ENCODE measurements at regions not wholly inside any gene's neighbourhood (a gene's known extent, or its start where the extent isn't known, plus 50 kb on each side); places are given as distances from the start of the nearest gene placed in this dataset.

- no peak for TF ChIP-seq POLR2AphosphoS5 (IDR thresholded peaks at IDR 0.05; ENCODE audit: insufficient read depth, low read depth, low read length)
- TF ChIP-seq CTCF (IDR thresholded peaks at IDR 0.05; ENCODE audit: extremely low read depth in 1 of 2, insufficient read depth in 1 of 2, low read depth in 1 of 2, low read length in 2 of 2): no peak
- TF ChIP-seq POLR2A (IDR thresholded peaks at IDR 0.05; ENCODE audit: low read depth, low read length): no peak
- no peak for TF ChIP-seq MAX (IDR thresholded peaks at IDR 0.05; ENCODE audit: insufficient read depth, insufficient read length)
- TF ChIP-seq FOS (IDR thresholded peaks at IDR 0.05; ENCODE audit: borderline replicate concordance, insufficient read depth, low read length): no peak
- TF ChIP-seq JUN (IDR thresholded peaks at IDR 0.05; ENCODE audit: borderline replicate concordance, insufficient read depth, insufficient read length, low read depth): no peak
- no peak for TF ChIP-seq MYC (IDR thresholded peaks at IDR 0.05; ENCODE audit: low read depth, low read length)
- no peak for TF ChIP-seq EZH2 (IDR thresholded peaks at IDR 0.05; ENCODE audit: borderline replicate concordance, low read depth, low read length, severe bottlenecking)
- TF ChIP-seq GATA2 (IDR thresholded peaks at IDR 0.05; ENCODE audit: insufficient read depth, insufficient read length, low read depth, low read length): no peak
Measured at GRCh38 chr5:124887223-124887622, 140.8 kb upstream of the ZNF608 start.

Data from endothelial cell of umbilical vein (primary cell).